ENCODE measurements at regions not wholly inside any gene's neighbourhood (a gene's known extent, or its start where the extent isn't known, plus 50 kb on each side); places are given as distances from the start of the nearest gene placed in this dataset.

GRCh38 chr6:14601490-14601889 is 483.9 kb downstream of the CD83 start:
- intact Hi-C loops (cut with DNase I), result no loop called here
- H3K4me3 ChIP-seq, result no peak overlapping the region
- H3K4me1 ChIP-seq (ENCODE audit: insufficient read depth), result no peaks in the 10 kb centered on the region
- H3K27me3 ChIP-seq, result no peaks in the 10 kb centered on the region
- no peak overlapping the region for H3K27ac ChIP-seq
- no peak for DNase-seq
- no peaks in the 10 kb centered on the region for H3K9me3 ChIP-seq
- H3K36me3 ChIP-seq, result no peaks in the 10 kb centered on the region
- no peak for TF ChIP-seq CTCF (IDR thresholded peaks at IDR 0.05)
- no peak for TF ChIP-seq EP300 (IDR thresholded peaks at IDR 0.05)
- no peak for TF ChIP-seq POLR2A (IDR thresholded peaks at IDR 0.05)
- 67 to 70% (median 70%) methylated on average over 7 of the region's 7 CpGs for WGBS, 3 donors

DNA sequence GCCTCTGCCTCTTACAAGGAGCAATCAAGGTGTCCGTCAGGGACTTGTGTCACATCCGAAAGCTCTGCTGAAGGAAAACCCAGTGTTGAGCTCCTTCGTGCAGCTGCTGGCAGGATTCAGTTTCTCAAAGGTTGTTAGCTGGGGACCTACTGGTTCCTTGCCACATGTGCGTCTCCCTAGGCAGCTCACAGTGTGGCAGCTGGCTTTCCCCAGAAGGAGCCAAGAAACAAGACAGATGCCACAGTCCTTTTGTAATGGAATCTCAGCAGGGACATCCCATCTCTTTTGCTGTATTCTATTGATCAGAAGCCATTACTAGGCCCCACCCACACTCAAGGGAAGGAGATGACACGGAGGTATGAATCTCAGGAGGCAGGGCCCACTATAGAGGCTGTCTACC is 488.8 kb downstream of the CD83 start:
- intact Hi-C loops (cut with DNase I), result no loop called here
- Histone ChIP-seq H3K4me3 (no peak overlapping the region), H3K27ac (no peak overlapping the region), H3K27me3 (no peaks in the 10 kb centered on the region), H3K9me3 (no peaks in the 10 kb centered on the region), H3K36me3 (no peaks in the 10 kb centered on the region), H3K4me1 (ENCODE audit: insufficient read depth) (peaks cover 4% of the 10 kb centered on the region)
- WGBS, 3 donors, result 95 to 98% (median 96%) methylated on average over 5 of the region's 5 CpGs
- no peak for DNase-seq
- TF ChIP-seq POLR2A (IDR thresholded peaks at IDR 0.05) (no peak), CTCF (IDR thresholded peaks at IDR 0.05) (no peak), EP300 (IDR thresholded peaks at IDR 0.05) (no peak)

DNA sequence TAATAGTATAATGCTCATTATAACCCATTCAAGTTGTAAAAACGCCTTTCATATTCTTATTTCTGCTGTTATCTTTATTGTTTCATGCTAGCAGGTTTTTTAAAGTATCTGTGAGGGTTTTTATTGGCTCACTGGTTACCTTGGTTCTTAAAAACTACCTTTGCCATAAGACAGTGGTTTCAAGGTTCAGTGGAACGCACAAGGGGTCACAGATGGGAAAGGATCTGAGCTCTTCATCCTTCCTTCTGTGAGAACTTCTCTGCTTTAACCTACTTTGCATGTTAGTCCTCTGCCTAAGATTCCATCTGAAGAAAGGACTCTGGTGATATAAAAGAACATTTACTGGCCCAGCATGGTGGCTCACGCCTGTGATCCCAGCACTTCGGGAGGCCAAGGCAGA is 492.6 kb downstream of the CD83 start:
- no peak for DNase-seq
- Histone ChIP-seq H3K36me3 (no peaks in the 10 kb centered on the region), H3K27me3 (no peaks in the 10 kb centered on the region), H3K9me3 (no peaks in the 10 kb centered on the region), H3K27ac (no peak overlapping the region), H3K4me1 (ENCODE audit: insufficient read depth) (peaks cover 4% of the 10 kb centered on the region), H3K4me3 (no peak overlapping the region)
- 95 to 98% (median 97%) methylated on average over 4 of the region's 4 CpGs for WGBS, 3 donors
- TF ChIP-seq POLR2A (IDR thresholded peaks at IDR 0.05) (no peak), CTCF (IDR thresholded peaks at IDR 0.05) (no peak), EP300 (IDR thresholded peaks at IDR 0.05) (no peak)
- intact Hi-C loops (cut with DNase I), result no loop called here

- intact Hi-C loops (cut with DNase I), result no loop called here
- TF ChIP-seq POLR2A (IDR thresholded peaks at IDR 0.05) (no peak), EP300 (IDR thresholded peaks at IDR 0.05) (no peak), CTCF (IDR thresholded peaks at IDR 0.05) (no peak)
- WGBS, 3 donors, result 80 to 83% (median 81%) methylated on average over 14 of the region's 14 CpGs
Observed at GRCh38 chr6:14612016-14612980, 494.7 kb downstream of the CD83 start.

More at GRCh38 chr6:14612016-14612980, 494.7 kb downstream of the CD83 start:
- Histone ChIP-seq H3K4me1 (ENCODE audit: insufficient read depth) (peaks cover 4% of the 10 kb centered on the region), H3K36me3 (no peaks in the 10 kb centered on the region), H3K27ac (no peak overlapping the region), H3K4me3 (no peak overlapping the region), H3K27me3 (no peaks in the 10 kb centered on the region), H3K9me3 (no peaks in the 10 kb centered on the region)
- DNase-seq, result no peak
